CD14-positive monocyte (primary cell): ENCODE measurements at regions not wholly inside any gene's neighbourhood (a gene's known extent, or its start where the extent isn't known, plus 50 kb on each side); places are given as distances from the start of the nearest gene placed in this dataset.

Experiments
- DNase-seq, 3 donors: peaks; one replicate each; pipeline ENCODE4 v3.0.0-alpha.2; 2011 to 2022
- H2AFZ ChIP-seq: 2 replicates; pipeline ENCODE4 v1.6.0; 2012; ENCODE audit warnings: mild to moderate bottlenecking, low read depth, low read length, inconsistent platforms; ENCODE audit not compliant: insufficient read depth, poor library complexity, severe bottlenecking
- H3K27ac ChIP-seq, 2 donors: 1 replicate in 1 of 2; 2 replicates in 1 of 2; pipeline ENCODE4 v1.5.1; 2012 to 2013; ENCODE audit warnings: low read length in 2 of 2, control low read depth in 1 of 2, inconsistent platforms in 1 of 2, low read depth in 1 of 2, mild to moderate bottlenecking in 1 of 2
- H3K27me3 ChIP-seq, 2 donors: one replicate each; pipeline versions ENCODE4 v1.6.0 to v1.6.1; 2011 to 2013; ENCODE audit warnings: low read length in 2 of 2; ENCODE audit not compliant: control insufficient read depth in 2 of 2, insufficient read depth in 2 of 2
- H3K36me3 ChIP-seq, 2 donors: replicated peaks in 1 of 2; 1 replicate in 1 of 2; 2 replicates in 1 of 2; pipeline versions ENCODE4 v1.5.1 to v1.6.1; 2012 to 2013; ENCODE audit warnings: low read length in 2 of 2, control low read depth in 1 of 2, inconsistent platforms in 1 of 2, mild to moderate bottlenecking in 1 of 2; ENCODE audit not compliant: insufficient read depth in 2 of 2, control insufficient read depth in 1 of 2
- H3K4me1 ChIP-seq, 2 donors: 1 replicate in 1 of 2; 2 replicates in 1 of 2; pipeline versions ENCODE4 v1.5.1 to v1.6.1; 2012 to 2013; ENCODE audit warnings: low read length in 2 of 2, control low read depth in 1 of 2, inconsistent platforms in 1 of 2, mild to moderate bottlenecking in 1 of 2, moderate library complexity in 1 of 2; ENCODE audit not compliant: insufficient read depth in 2 of 2, control insufficient read depth in 1 of 2
- H3K4me2 ChIP-seq: replicated peaks from 2 replicates; pipeline ENCODE3; 2012; ENCODE audit warnings: low read length, moderate library complexity, mild to moderate bottlenecking; ENCODE audit not compliant: poor library complexity, severe bottlenecking; ENCODE audit errors: extremely low read depth
- H3K4me3 ChIP-seq, 3 experiments: fragments of 200-600 bp in 1 of 3; sonication (generic) in 1 of 3; replicated peaks in 1 of 3; 1 replicate in 2 of 3; 2 replicates in 1 of 3; pipeline ENCODE4 v1.5.1; 2011 to 2013; ENCODE audit warnings: low read length in 3 of 3, mild to moderate bottlenecking in 3 of 3, control low read depth in 2 of 3, low read depth in 2 of 3, inconsistent platforms in 1 of 3, moderate library complexity in 1 of 3
- H3K79me2 ChIP-seq: 2 replicates; pipeline ENCODE4 v1.6.0; 2012; ENCODE audit warnings: mild to moderate bottlenecking, control low read depth, inconsistent platforms, low read length, moderate library complexity; ENCODE audit not compliant: insufficient read depth
- H3K9ac ChIP-seq: 2 replicates; pipeline ENCODE4 v1.6.0; 2017; ENCODE audit warnings: low read length, mild to moderate bottlenecking; ENCODE audit not compliant: insufficient read depth, poor library complexity, severe bottlenecking
- H3K9me3 ChIP-seq, 2 donors: replicated peaks in 1 of 2; 1 replicate in 1 of 2; 2 replicates in 1 of 2; pipeline versions ENCODE4 v1.5.1 to v1.6.1; 2012 to 2013; ENCODE audit warnings: low read length in 2 of 2, control low read depth in 1 of 2; ENCODE audit not compliant: control insufficient read depth in 1 of 2, insufficient read depth in 1 of 2
- H4K20me1 ChIP-seq: 2 replicates; pipeline ENCODE4 v1.6.0; 2012; ENCODE audit warnings: mild to moderate bottlenecking, low read length, control low read depth, moderate library complexity; ENCODE audit not compliant: insufficient read depth
- H3K27ac Mint-ChIP-seq, 7 donors: one replicate each; pipeline ENCODE4 v1.8.0; 2020; ENCODE audit warnings: mild to moderate bottlenecking in 7 of 7, mixed read lengths in 7 of 7, moderate library complexity in 6 of 7, inconsistent platforms in 2 of 7
- H3K27me3 Mint-ChIP-seq, 3 donors: one replicate each; pipeline ENCODE4 v1.8.0; 2021 to 2022; ENCODE audit warnings: low read depth in 3 of 3, mild to moderate bottlenecking in 3 of 3, mixed read lengths in 3 of 3, moderate library complexity in 3 of 3, inconsistent platforms in 1 of 3
- H3K36me3 Mint-ChIP-seq, 2 donors: one replicate each; pipeline ENCODE4 v1.8.0; 2020; ENCODE audit warnings: mixed read lengths in 2 of 2, inconsistent platforms in 1 of 2, mild to moderate bottlenecking in 1 of 2
- H3K4me1 Mint-ChIP-seq: one replicate; pipeline ENCODE4 v1.8.0; 2020; ENCODE audit warnings: mild to moderate bottlenecking, mixed read lengths
- H3K4me3 Mint-ChIP-seq, 2 donors: one replicate each; pipeline ENCODE4 v1.8.0; 2020; ENCODE audit warnings: mild to moderate bottlenecking in 2 of 2, mixed read lengths in 2 of 2, moderate library complexity in 1 of 2
- H3K9me3 Mint-ChIP-seq, 7 donors: one replicate each; pipeline ENCODE4 v1.8.0; 2020 to 2022; ENCODE audit warnings: mixed read lengths in 7 of 7, mild to moderate bottlenecking in 6 of 7, moderate library complexity in 6 of 7, inconsistent platforms in 2 of 7
- WGBS: methylation state at CpG from one replicate; pipeline ENCODE4 v1.1.5; 2013; ENCODE audit warnings: missing lambda C conversion rate; ENCODE audit not compliant: insufficient coverage; 5-methylcytosine and 5-hydroxymethylcytosine counted together
- intact Hi-C, 2 donors: fragments of 100-400 bp; cut with micrococcal nuclease; formaldehyde crosslinking; loops; one replicate each; pipeline versions ENCODE4 v1.15.0 to v1.15.1; 2023
- TF ChIP-seq, protein P1 (sequence below): fragments of 200-600 bp; IDR thresholded peaks from one replicate; pipeline ENCODE4 v1.8.0; 2022; ENCODE audit warnings: antibody characterized with exemption, mild to moderate bottlenecking

DNA sequence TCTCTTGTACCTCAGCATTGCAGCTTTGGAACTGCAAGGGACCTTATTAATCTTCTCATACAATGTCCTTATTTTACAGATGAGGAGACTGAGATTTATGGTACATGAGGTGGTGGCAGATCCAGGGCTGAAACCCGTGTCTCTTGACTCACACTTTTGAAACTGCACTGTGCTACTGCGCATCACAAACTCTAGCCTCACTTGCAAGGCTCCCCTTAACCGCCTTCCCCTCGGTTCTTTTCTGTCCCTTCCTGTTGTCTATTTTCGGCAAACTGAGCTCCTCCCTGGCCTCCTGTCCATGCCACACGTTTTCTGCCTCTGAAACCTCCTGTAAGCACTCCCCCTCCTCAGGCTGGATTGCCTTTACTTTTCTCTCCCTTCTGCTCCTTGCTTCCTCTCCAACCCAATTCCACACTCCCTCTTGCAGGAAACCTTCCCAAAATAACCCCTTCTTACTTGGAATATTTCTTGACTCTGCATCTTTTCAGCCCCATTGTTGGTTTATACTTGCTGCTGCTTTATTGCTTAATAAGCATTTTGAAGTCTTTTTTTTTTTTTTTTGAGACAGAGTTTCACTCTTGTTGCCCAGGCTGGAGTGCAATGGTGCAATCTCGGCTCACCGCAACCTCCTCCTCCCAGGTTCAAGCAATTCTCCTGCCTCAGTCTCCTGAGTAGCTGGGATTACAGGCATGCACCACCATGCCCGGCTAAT, 72.4 kb upstream of the CISTR start:
- no peaks in the 10 kb centered on the region for H3K79me2 ChIP-seq
- no peak for DNase-seq
- intact Hi-C loops, result no loop called here
- no peak overlapping the region for H3K27ac ChIP-seq
- H4K20me1 ChIP-seq, result no peaks in the 10 kb centered on the region
- H2AFZ ChIP-seq, result no peak overlapping the region
- no peaks in the 10 kb centered on the region for H3K9me3 ChIP-seq
- no peak overlapping the region for H3K4me3 ChIP-seq
- peaks cover 21 to 29% of the 10 kb centered on the region in 2 donors for H3K27me3 ChIP-seq
- WGBS, result 62% methylated on average over 6 of the region's 9 CpGs
- Mint-ChIP-seq H3K36me3 (no peaks in the 10 kb centered on the region), H3K4me3 (no peak overlapping the region), H3K27me3 (peaks cover 34 to 59% (median 41%) of the 10 kb centered on the region in 3 donors), H3K9me3 (peaks cover 0 to 1% (median 0%) of the 10 kb centered on the region in 7 donors), H3K4me1 (no peaks in the 10 kb centered on the region), H3K27ac (no peak overlapping the region)
- TF ChIP-seq, protein P1, sequence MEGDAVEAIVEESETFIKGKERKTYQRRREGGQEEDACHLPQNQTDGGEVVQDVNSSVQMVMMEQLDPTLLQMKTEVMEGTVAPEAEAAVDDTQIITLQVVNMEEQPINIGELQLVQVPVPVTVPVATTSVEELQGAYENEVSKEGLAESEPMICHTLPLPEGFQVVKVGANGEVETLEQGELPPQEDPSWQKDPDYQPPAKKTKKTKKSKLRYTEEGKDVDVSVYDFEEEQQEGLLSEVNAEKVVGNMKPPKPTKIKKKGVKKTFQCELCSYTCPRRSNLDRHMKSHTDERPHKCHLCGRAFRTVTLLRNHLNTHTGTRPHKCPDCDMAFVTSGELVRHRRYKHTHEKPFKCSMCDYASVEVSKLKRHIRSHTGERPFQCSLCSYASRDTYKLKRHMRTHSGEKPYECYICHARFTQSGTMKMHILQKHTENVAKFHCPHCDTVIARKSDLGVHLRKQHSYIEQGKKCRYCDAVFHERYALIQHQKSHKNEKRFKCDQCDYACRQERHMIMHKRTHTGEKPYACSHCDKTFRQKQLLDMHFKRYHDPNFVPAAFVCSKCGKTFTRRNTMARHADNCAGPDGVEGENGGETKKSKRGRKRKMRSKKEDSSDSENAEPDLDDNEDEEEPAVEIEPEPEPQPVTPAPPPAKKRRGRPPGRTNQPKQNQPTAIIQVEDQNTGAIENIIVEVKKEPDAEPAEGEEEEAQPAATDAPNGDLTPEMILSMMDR, result no peak
- H3K4me1 ChIP-seq, result no peaks in the 10 kb centered on the region
- H3K4me2 ChIP-seq, result no peak overlapping the region
- no peaks in the 10 kb centered on the region for H3K36me3 ChIP-seq
- H3K9ac ChIP-seq, result no peak overlapping the region

DNA sequence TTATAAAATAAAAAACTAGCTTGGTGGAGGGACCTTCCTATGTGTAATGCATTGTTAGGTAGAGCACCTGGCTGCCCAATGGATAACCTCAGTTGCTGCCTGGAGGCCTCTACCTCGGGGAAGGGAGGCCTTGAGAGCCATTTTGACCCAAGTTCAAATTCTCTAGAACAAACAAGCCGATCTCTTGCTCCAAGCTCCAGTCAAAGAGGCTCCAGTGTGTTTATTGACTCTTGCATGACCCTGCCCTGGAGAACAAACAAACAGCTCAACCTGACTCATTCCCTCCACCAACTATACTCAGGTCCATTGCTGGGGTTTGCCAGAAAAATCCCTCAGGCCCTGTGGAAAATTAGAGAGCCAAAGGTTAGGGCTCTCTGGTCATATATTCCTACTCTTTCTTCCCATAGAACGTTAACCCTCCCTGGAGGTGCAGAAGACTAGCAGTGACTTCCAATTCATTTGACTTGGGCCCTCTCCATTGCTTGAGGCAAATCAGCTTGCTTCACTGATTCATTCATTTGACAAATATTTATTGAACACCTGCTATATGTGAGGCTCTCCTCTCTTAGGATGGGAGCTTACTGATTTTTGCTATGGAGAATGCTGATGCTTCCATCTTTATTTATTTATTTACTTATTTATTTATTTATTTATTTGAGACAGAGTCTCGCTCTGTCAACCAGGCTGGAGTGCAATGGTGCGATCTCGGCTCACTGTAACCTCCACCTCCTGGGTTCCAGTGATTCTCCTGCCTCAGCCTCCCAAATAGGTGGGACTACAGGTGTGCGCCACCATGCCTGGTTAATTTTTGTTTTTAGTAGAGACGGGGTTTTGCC, 73.7 kb upstream of the CISTR start:
- Histone ChIP-seq H3K27me3 (peaks cover 19 to 28% of the 10 kb centered on the region in 2 donors), H3K9ac (no peak overlapping the region), H3K79me2 (no peaks in the 10 kb centered on the region), H3K36me3 (no peaks in the 10 kb centered on the region), H3K27ac (no peak overlapping the region), H3K4me2 (no peak overlapping the region), H4K20me1 (no peaks in the 10 kb centered on the region), H3K4me1 (no peaks in the 10 kb centered on the region), H3K4me3 (no peak overlapping the region), H2AFZ (no peak overlapping the region), H3K9me3 (no peaks in the 10 kb centered on the region)
- intact Hi-C loops, result no loop called here
- Mint-ChIP-seq H3K4me1 (no peaks in the 10 kb centered on the region), H3K36me3 (no peaks in the 10 kb centered on the region), H3K27me3 (peaks cover 28 to 50% (median 30%) of the 10 kb centered on the region in 3 donors), H3K27ac (no peak overlapping the region), H3K4me3 (no peak overlapping the region), H3K9me3 (peaks cover 0 to 1% (median 0%) of the 10 kb centered on the region in 7 donors)
- WGBS, result 100% methylated on average over 3 of the region's 8 CpGs
- TF ChIP-seq, protein P1, result no peak
- DNase-seq, result no peak
